Stimulated activated naive CD8-positive, alpha-beta T cell treated with anti-CD3 and anti-CD28 coated beads, Interleukin-15, Interleukin-2, amounts not matched to agents 100 ng/mL and 50 ng/mL, for 24 hours (primary cell): ENCODE measurements at regions not wholly inside any gene's neighbourhood (a gene's known extent, or its start where the extent isn't known, plus 50 kb on each side); places are given as distances from the start of the nearest gene placed in this dataset.
"Not testable (repeated sequence)": the region's sequence is repeated elsewhere in the genome, so short reads cannot be mapped to it uniquely, and the experiment has no call there.

Experiments
- H3K27ac Mint-ChIP-seq: one replicate; pipeline ENCODE4 v1.8.0; 2021; ENCODE audit warnings: mild to moderate bottlenecking, mixed read lengths
- H3K27me3 Mint-ChIP-seq: one replicate; pipeline ENCODE4 v1.8.0; 2021; ENCODE audit warnings: mixed read lengths
- H3K36me3 Mint-ChIP-seq: one replicate; pipeline ENCODE4 v1.8.0; 2021; ENCODE audit warnings: low read depth, mixed read lengths
- H3K4me1 Mint-ChIP-seq: one replicate; pipeline ENCODE4 v1.8.0; 2021; ENCODE audit warnings: low read depth, mixed read lengths
- H3K4me3 Mint-ChIP-seq: one replicate; pipeline ENCODE4 v1.8.0; 2021; ENCODE audit warnings: mild to moderate bottlenecking, mixed read lengths
- H3K9me3 Mint-ChIP-seq: one replicate; pipeline ENCODE4 v1.8.0; 2021; ENCODE audit warnings: mixed read lengths

GRCh38 chr2:145914716-145915115, 1394.8 kb upstream of the ZEB2 start:
- no peaks in the 10 kb centered on the region for H3K36me3 Mint-ChIP-seq
- no peaks in the 10 kb centered on the region for H3K27me3 Mint-ChIP-seq
- no peak overlapping the region for H3K4me3 Mint-ChIP-seq
- no peaks in the 10 kb centered on the region for H3K4me1 Mint-ChIP-seq
- no peak overlapping the region for H3K27ac Mint-ChIP-seq
- no peaks in the 10 kb centered on the region for H3K9me3 Mint-ChIP-seq

- Mint-ChIP-seq H3K36me3 (no peaks in the 10 kb centered on the region), H3K27ac (no peak overlapping the region), H3K9me3 (no peaks in the 10 kb centered on the region), H3K27me3 (no peaks in the 10 kb centered on the region), H3K4me3 (no peak overlapping the region), H3K4me1 (no peaks in the 10 kb centered on the region)
Measured at GRCh38 chr2:145910416-145910815, 1390.5 kb upstream of the ZEB2 start.

- Mint-ChIP-seq H3K27me3 (no peaks in the 10 kb centered on the region), H3K9me3 (no peaks in the 10 kb centered on the region), H3K4me1 (no peaks in the 10 kb centered on the region), H3K27ac (no peak overlapping the region), H3K36me3 (no peaks in the 10 kb centered on the region), H3K4me3 (no peak overlapping the region)
Measured at GRCh38 chr2:145909766-145910165, 1389.8 kb upstream of the ZEB2 start.

- Mint-ChIP-seq H3K36me3 (no peaks in the 10 kb centered on the region), H3K27me3 (no peaks in the 10 kb centered on the region), H3K4me1 (no peaks in the 10 kb centered on the region), H3K4me3 (no peak overlapping the region), H3K27ac (no peak overlapping the region), H3K9me3 (no peaks in the 10 kb centered on the region)
Measured at GRCh38 chr2:145909175-145909755, 1389.3 kb upstream of the ZEB2 start.

- Mint-ChIP-seq H3K9me3 (peaks cover 8% of the 10 kb centered on the region), H3K4me3 (no peak overlapping the region), H3K27ac (no peak overlapping the region), H3K4me1 (no peaks in the 10 kb centered on the region), H3K36me3 (no peaks in the 10 kb centered on the region), H3K27me3 (no peaks in the 10 kb centered on the region)
Measured at GRCh38 chr2:145906354-145906753, 1386.4 kb upstream of the ZEB2 start.

- no peak overlapping the region for H3K4me3 Mint-ChIP-seq
- peaks cover 15% of the 10 kb centered on the region for H3K9me3 Mint-ChIP-seq
- H3K27ac Mint-ChIP-seq = no peak overlapping the region
- no peaks in the 10 kb centered on the region for H3K4me1 Mint-ChIP-seq
- H3K36me3 Mint-ChIP-seq = no peaks in the 10 kb centered on the region
- H3K27me3 Mint-ChIP-seq = no peaks in the 10 kb centered on the region
Measured at GRCh38 chr2:145905371-145905770, 1385.5 kb upstream of the ZEB2 start.

GRCh38 chr2:145897151-145897550, 1377.2 kb upstream of the ZEB2 start:
- Mint-ChIP-seq H3K4me1 (no peaks in the 10 kb centered on the region), H3K27ac (no peak overlapping the region), H3K27me3 (no peaks in the 10 kb centered on the region), H3K4me3 (no peak overlapping the region), H3K9me3 (peaks cover 11% of the 10 kb centered on the region), H3K36me3 (no peaks in the 10 kb centered on the region)

GRCh38 chr2:145887915-145888314, 1368.0 kb upstream of the ZEB2 start:
- Mint-ChIP-seq H3K9me3 (no peaks in the 10 kb centered on the region), H3K27ac (no peak overlapping the region), H3K27me3 (no peaks in the 10 kb centered on the region), H3K36me3 (no peaks in the 10 kb centered on the region), H3K4me1 (no peaks in the 10 kb centered on the region), H3K4me3 (no peak overlapping the region)

GRCh38 chr2:145880997-145881396, 1361.1 kb upstream of the ZEB2 start:
- not testable (repeated sequence) for H3K27me3 Mint-ChIP-seq, H3K9me3 Mint-ChIP-seq, H3K27ac Mint-ChIP-seq, H3K4me3 Mint-ChIP-seq, H3K36me3 Mint-ChIP-seq, H3K4me1 Mint-ChIP-seq

- Mint-ChIP-seq H3K9me3 (no peaks in the 10 kb centered on the region), H3K36me3 (no peaks in the 10 kb centered on the region), H3K27me3 (no peaks in the 10 kb centered on the region), H3K4me1 (no peaks in the 10 kb centered on the region), H3K4me3 (no peak overlapping the region), H3K27ac (no peak overlapping the region)
Measured at GRCh38 chr2:145875016-145875415, 1355.1 kb upstream of the ZEB2 start.

GRCh38 chr2:145874466-145874865, 1354.5 kb upstream of the ZEB2 start:
- H3K4me3 Mint-ChIP-seq = no peak overlapping the region
- no peak overlapping the region for H3K27ac Mint-ChIP-seq
- H3K9me3 Mint-ChIP-seq = no peaks in the 10 kb centered on the region
- H3K36me3 Mint-ChIP-seq = no peaks in the 10 kb centered on the region
- no peaks in the 10 kb centered on the region for H3K4me1 Mint-ChIP-seq
- H3K27me3 Mint-ChIP-seq = no peaks in the 10 kb centered on the region

- no peaks in the 10 kb centered on the region for H3K36me3 Mint-ChIP-seq
Measured at GRCh38 chr2:145864501-145864900, 1344.6 kb upstream of the ZEB2 start.

GRCh38 chr2:145861940-145862339, 1342.0 kb upstream of the ZEB2 start:
- H3K36me3 Mint-ChIP-seq = no peaks in the 10 kb centered on the region
- H3K4me3 Mint-ChIP-seq = no peak overlapping the region
- H3K9me3 Mint-ChIP-seq = peaks cover 4% of the 10 kb centered on the region
- H3K27me3 Mint-ChIP-seq = no peaks in the 10 kb centered on the region
- H3K27ac Mint-ChIP-seq = no peak overlapping the region
- no peaks in the 10 kb centered on the region for H3K4me1 Mint-ChIP-seq

More at GRCh38 chr2:145864501-145864900, 1344.6 kb upstream of the ZEB2 start:
- Mint-ChIP-seq H3K4me3 (no peak overlapping the region), H3K27ac (no peak overlapping the region), H3K4me1 (no peaks in the 10 kb centered on the region), H3K27me3 (no peaks in the 10 kb centered on the region), H3K9me3 (peaks cover 4% of the 10 kb centered on the region)

GRCh38 chr2:145860083-145860482, 1340.2 kb upstream of the ZEB2 start:
- Mint-ChIP-seq H3K4me1 (no peaks in the 10 kb centered on the region), H3K27ac (no peak overlapping the region), H3K4me3 (no peak overlapping the region), H3K9me3 (peaks cover 3% of the 10 kb centered on the region), H3K27me3 (no peaks in the 10 kb centered on the region), H3K36me3 (no peaks in the 10 kb centered on the region)

GRCh38 chr2:145855142-145855541, 1335.2 kb upstream of the ZEB2 start:
- Mint-ChIP-seq H3K36me3 (no peaks in the 10 kb centered on the region), H3K27ac (no peak overlapping the region), H3K27me3 (no peaks in the 10 kb centered on the region), H3K4me3 (no peak overlapping the region), H3K4me1 (no peaks in the 10 kb centered on the region), H3K9me3 (no peaks in the 10 kb centered on the region)

GRCh38 chr2:145854039-145854755, 1334.3 kb upstream of the ZEB2 start:
- no peak overlapping the region for H3K27ac Mint-ChIP-seq
- H3K4me3 Mint-ChIP-seq = no peak overlapping the region
- H3K36me3 Mint-ChIP-seq = no peaks in the 10 kb centered on the region
- H3K4me1 Mint-ChIP-seq = no peaks in the 10 kb centered on the region
- no peaks in the 10 kb centered on the region for H3K9me3 Mint-ChIP-seq
- no peaks in the 10 kb centered on the region for H3K27me3 Mint-ChIP-seq
